Motor neuron (in vitro differentiated cells): ENCODE measurements at regions not wholly inside any gene's neighbourhood (a gene's known extent, or its start where the extent isn't known, plus 50 kb on each side); places are given as distances from the start of the nearest gene placed in this dataset.
"Not testable (repeated sequence)": the region's sequence is repeated elsewhere in the genome, so short reads cannot be mapped to it uniquely, and the experiment has no call there.

Source experiments
- ATAC-seq, 8 experiments: fragments of 200-7000 bp; cut with Tn5 transposase; replicated peaks in 6 of 8; 2 replicates each; pipeline ENCODE4 v1.8.0; 2021; ENCODE audit warnings: mild to moderate bottlenecking in 8 of 8, moderate library complexity in 8 of 8
- H3K27ac ChIP-seq, 2 donors: fragments of 250-450 bp; sonication (Bioruptor Pico); 2 replicates each; pipeline ENCODE4 v1.9.0; 2021; ENCODE audit warnings: antibody characterized with exemption in 2 of 2, mild to moderate bottlenecking in 2 of 2, moderate library complexity in 1 of 2
- H3K4me1 ChIP-seq, 2 donors: fragments of 250-450 bp; sonication (Bioruptor Pico); replicated peaks in 1 of 2; 2 replicates each; pipeline ENCODE4 v1.6.1; 2021; ENCODE audit warnings: antibody characterized with exemption in 2 of 2, mild to moderate bottlenecking in 2 of 2, moderate library complexity in 1 of 2
- H3K4me3 ChIP-seq, 5 donors: fragments of 250-450 bp; sonication (Bioruptor Pico); 2 replicates each; pipeline ENCODE4 v1.9.0; 2021; ENCODE audit warnings: antibody characterized with exemption in 5 of 5, mild to moderate bottlenecking in 5 of 5, moderate library complexity in 4 of 5
- WGBS, 10 experiments: fragments of 450-650 bp; shearing (Covaris generic); methylation state at CpG; one replicate each; pipeline ENCODE4 v1.0.0; 2022; 5-methylcytosine and 5-hydroxymethylcytosine counted together
- in situ Hi-C, 9 experiments: fragments of 400-800 bp; cut with MboI; loops; one replicate each; pipeline ENCODE4 v1.15.0; 2021; ENCODE audit warnings: low sequenced_read_pairs in 9 of 9, low pct_unique_long_range_greater_than_20kb in 2 of 9; ENCODE audit not compliant: unreplicated experiment in 9 of 9

GRCh38 chr2:47282621-47283272 is 86.4 kb upstream of the EPCAM start:
- H3K4me3 ChIP-seq: no peak overlapping the region
- in situ Hi-C loops: no loop called here
- 21 to 90% (median 79%) methylated on average over 2 to 3 of the region's 3 CpGs; no CpG with 5 or more reads in 3 of the 10 experiments for WGBS, 10 experiments
- no peak overlapping the region for H3K27ac ChIP-seq
- H3K4me1 ChIP-seq: peaks cover 4 to 10% of the 10 kb centered on the region in 2 donors
- peak in 1 of 8 experiments; percentile 46 for ATAC-seq

GRCh38 chr2:47279525-47279924 is 89.6 kb upstream of the EPCAM start:
- H3K27ac ChIP-seq, H3K4me3 ChIP-seq, in situ Hi-C loops, ATAC-seq: not testable (repeated sequence)
- H3K4me1 ChIP-seq: peaks cover 10 to 11% of the 10 kb centered on the region in 2 donors
- WGBS, 10 experiments: 50 to 100% (median 95%) methylated on average over 1 to 4 of the region's 4 CpGs; no CpG with 5 or more reads in 2 of the 10 experiments

GRCh38 chr2:47277987-47278386 is 91.1 kb upstream of the EPCAM start:
- ATAC-seq: no peak
- Histone ChIP-seq H3K27ac (no peak overlapping the region), H3K4me3 (no peak overlapping the region), H3K4me1 (peaks cover 19 to 23% of the 10 kb centered on the region in 2 donors)
- in situ Hi-C loops: no loop called here
- WGBS, 10 experiments: 0 to 100% (median 65%) methylated on average over 1 of the region's 1 CpG; no CpG with 5 or more reads in 4 of the 10 experiments

- Histone ChIP-seq H3K4me3 (no peak overlapping the region), H3K4me1 (peaks cover 19 to 27% of the 10 kb centered on the region in 2 donors), H3K27ac (no peak overlapping the region)
- in situ Hi-C loops: no loop called here
- ATAC-seq: no peak
Observed at GRCh38 chr2:47277187-47277586, 91.9 kb upstream of the EPCAM start.

GRCh38 chr2:47276061-47276460 is 93.0 kb upstream of the EPCAM start:
- H3K4me1 ChIP-seq: peaks cover 23 to 36% of the 10 kb centered on the region in 2 donors
- no peak overlapping the region for H3K4me3 ChIP-seq
- no peak for ATAC-seq
- H3K27ac ChIP-seq: no peak overlapping the region
- in situ Hi-C loops: no loop called here
- WGBS, 10 experiments: 10 to 71% (median 51%) methylated on average over 1 to 3 of the region's 3 CpGs; no CpG with 5 or more reads in 1 of the 10 experiments

GRCh38 chr2:47274054-47274782 is 94.9 kb upstream of the EPCAM start:
- Histone ChIP-seq H3K4me3 (no peak overlapping the region), H3K4me1 (peaks cover 23 to 36% of the 10 kb centered on the region in 2 donors), H3K27ac (peak overlapping the region; percentile 64)
- in situ Hi-C loops: no loop called here
- ATAC-seq: peak in 5 of 8 experiments; percentile 77 to 86 (median 79)
- 40 to 86% (median 81%) methylated on average over 1 to 7 of the region's 10 CpGs; no CpG with 5 or more reads in 1 of the 10 experiments for WGBS, 10 experiments

- H3K27ac ChIP-seq: peak overlapping the region in 1 of 2 donors; percentile 45
- peaks cover 23 to 36% of the 10 kb centered on the region in 2 donors for H3K4me1 ChIP-seq
- no peak for ATAC-seq
- in situ Hi-C loops: no loop called here
- WGBS, 10 experiments: 63 to 92% (median 81%) methylated on average over 5 to 9 of the region's 18 CpGs; no CpG with 5 or more reads in 3 of the 10 experiments
- no peak overlapping the region for H3K4me3 ChIP-seq
Observed at GRCh38 chr2:47272905-47273758, 96.0 kb upstream of the EPCAM start.

GRCh38 chr2:47272031-47272864 is 95.9 kb upstream of the CALM2 start:
- H3K27ac ChIP-seq: no peak overlapping the region
- WGBS, 10 experiments: 36 to 100% (median 70%) methylated on average over 1 to 8 of the region's 46 CpGs; no CpG with 5 or more reads in 5 of the 10 experiments

GRCh38 chr2:47271054-47272000 is 95.0 kb upstream of the CALM2 start:
- in situ Hi-C loops: no loop called here
- ATAC-seq: no peak
- Histone ChIP-seq H3K27ac (no peak overlapping the region), H3K4me1 (peaks cover 24 to 36% of the 10 kb centered on the region in 2 donors), H3K4me3 (no peak overlapping the region)
- WGBS, 10 experiments: 45 to 100% (median 86%) methylated on average over 2 to 7 of the region's 9 CpGs; no CpG with 5 or more reads in 1 of the 10 experiments

More at GRCh38 chr2:47272031-47272864, 95.9 kb upstream of the CALM2 start:
- Histone ChIP-seq H3K4me3 (no peak overlapping the region), H3K4me1 (peaks cover 23 to 36% of the 10 kb centered on the region in 2 donors)
- in situ Hi-C loops: no loop called here
- peak; percentile 12 to 91 (median 51) for ATAC-seq

- peaks cover 33 to 43% of the 10 kb centered on the region in 2 donors for H3K4me1 ChIP-seq
- in situ Hi-C loops: no loop called here
- no peak overlapping the region for H3K4me3 ChIP-seq
- no peak overlapping the region for H3K27ac ChIP-seq
- 78 to 100% (median 93%) methylated on average over 1 to 5 of the region's 5 CpGs; no CpG with 5 or more reads in 2 of the 10 experiments for WGBS, 10 experiments
- no peak for ATAC-seq
Observed at GRCh38 chr2:47270421-47270820, 94.1 kb upstream of the CALM2 start.
